Liver (tissue), 8 donors: ENCODE measurements at regions not wholly inside any gene's neighbourhood (a gene's known extent, or its start where the extent isn't known, plus 50 kb on each side); places are given as distances from the start of the nearest gene placed in this dataset.

ENCODE experiments used
- DNase-seq: peaks from one replicate; pipeline ENCODE4 v3.0.0-alpha.2; 2017; ENCODE audit warnings: low spot score
- H3K27ac ChIP-seq, 2 donors: one replicate each; pipeline ENCODE4 v1.7.0; 2013; ENCODE audit warnings: inconsistent platforms in 2 of 2, low read length in 2 of 2, control low read depth in 1 of 2, low read depth in 1 of 2, mild to moderate bottlenecking in 1 of 2
- H3K27me3 ChIP-seq, 4 donors: one replicate each; pipeline versions ENCODE4 v1.6.1 to v1.7.0; 2013; ENCODE audit warnings: low read length in 3 of 4, inconsistent platforms in 1 of 4, mild to moderate bottlenecking in 1 of 4, moderate library complexity in 1 of 4; ENCODE audit not compliant: control insufficient read depth in 4 of 4, insufficient read depth in 4 of 4
- H3K36me3 ChIP-seq, 4 donors: one replicate each; pipeline versions ENCODE4 v1.6.1 to v1.7.0; 2013; ENCODE audit warnings: low read length in 3 of 4, mild to moderate bottlenecking in 3 of 4, low read depth in 1 of 4, moderate library complexity in 1 of 4; ENCODE audit not compliant: control insufficient read depth in 4 of 4, insufficient read depth in 3 of 4
- H3K4me1 ChIP-seq, 4 donors: one replicate each; pipeline versions ENCODE4 v1.6.1 to v1.7.0; 2013; ENCODE audit warnings: low read length in 3 of 4, mild to moderate bottlenecking in 3 of 4, moderate library complexity in 1 of 4; ENCODE audit not compliant: control insufficient read depth in 4 of 4, insufficient read depth in 4 of 4
- H3K4me3 ChIP-seq, 3 donors: one replicate each; pipeline versions ENCODE4 v1.6.1 to v1.7.0; 2013; ENCODE audit warnings: low read length in 3 of 3, control low read depth in 1 of 3, low read depth in 1 of 3, mild to moderate bottlenecking in 1 of 3
- H3K9ac ChIP-seq, 2 donors: one replicate each; pipeline ENCODE4 v1.7.0; 2013; ENCODE audit warnings: low read length in 2 of 2, mild to moderate bottlenecking in 2 of 2, moderate library complexity in 2 of 2, control low read depth in 1 of 2, low read depth in 1 of 2
- H3K9me3 ChIP-seq, 4 donors: one replicate each; pipeline versions ENCODE4 v1.6.1 to v1.7.0; 2013; ENCODE audit warnings: low read length in 3 of 4; ENCODE audit not compliant: control insufficient read depth in 4 of 4
- CTCF ChIP-seq: fragments of 150-350 bp; IDR thresholded peaks from 2 replicates; pipeline ENCODE4 v1.5.1; 2017; ENCODE audit warnings: improper control_type of control experiment, low read depth, low read length; ENCODE audit not compliant: missing input control
- FOXA1 ChIP-seq: IDR thresholded peaks from 2 replicates; pipeline ENCODE4 v1.6.1; 2016; ENCODE audit warnings: antibody characterized with exemption
- GABPA ChIP-seq, 2 donors: IDR thresholded peaks in 1 of 2; conservative IDR thresholded peaks in 1 of 2; 2 replicates each; pipeline ENCODE4 v1.6.1; 2016; ENCODE audit warnings: antibody characterized with exemption in 2 of 2, mild to moderate bottlenecking in 1 of 2, moderate library complexity in 1 of 2
- HNF4A ChIP-seq, 2 donors: conservative IDR thresholded peaks; 2 replicates each; pipeline ENCODE4 v1.6.1; 2016; ENCODE audit warnings: antibody characterized with exemption in 2 of 2, mild to moderate bottlenecking in 2 of 2
- HNF4G ChIP-seq: IDR thresholded peaks from 2 replicates; pipeline ENCODE4 v1.6.1; 2016; ENCODE audit warnings: antibody characterized with exemption
- JUND ChIP-seq, 2 donors: IDR thresholded peaks; 2 replicates each; pipeline ENCODE4 v1.6.1; 2016; ENCODE audit warnings: antibody characterized with exemption in 2 of 2
- MAX ChIP-seq: IDR thresholded peaks from 2 replicates; pipeline ENCODE4 v1.6.1; 2016; ENCODE audit warnings: antibody characterized with exemption
- NR2F2 ChIP-seq: IDR thresholded peaks from 2 replicates; pipeline ENCODE4 v1.6.1; 2016; ENCODE audit warnings: antibody characterized with exemption
- RAD21 ChIP-seq, 2 donors: IDR thresholded peaks; 2 replicates each; pipeline ENCODE4 v1.6.1; 2016; ENCODE audit warnings: antibody characterized with exemption in 2 of 2, mild to moderate bottlenecking in 2 of 2
- RXRA ChIP-seq, 2 donors: IDR thresholded peaks; 2 replicates each; pipeline ENCODE4 v1.6.1; 2017 to 2018; ENCODE audit warnings: antibody characterized with exemption in 2 of 2, mild to moderate bottlenecking in 1 of 2
- SP1 ChIP-seq: IDR thresholded peaks from 2 replicates; pipeline ENCODE4 v1.6.1; 2018; ENCODE audit warnings: antibody characterized with exemption, mild to moderate bottlenecking
- TAF1 ChIP-seq: conservative IDR thresholded peaks from 2 replicates; pipeline ENCODE4 v1.6.1; 2016; ENCODE audit warnings: antibody characterized with exemption, mild to moderate bottlenecking
- YY1 ChIP-seq: IDR thresholded peaks from 2 replicates; pipeline ENCODE4 v1.6.1; 2016; ENCODE audit warnings: antibody characterized with exemption, mild to moderate bottlenecking
- WGBS: extraction: QIAGEN DNeasy Blood & Tissue Kit; methylation state at CpG from one replicate; pipeline ENCODE4 v1.1.7; 2013; 5-methylcytosine and 5-hydroxymethylcytosine counted together
- TF ChIP-seq, protein P1 (sequence below): IDR thresholded peaks from 2 replicates; pipeline ENCODE4 v1.6.1; 2016; ENCODE audit warnings: antibody characterized with exemption
- TF ChIP-seq, protein P2 (sequence below): IDR thresholded peaks from 2 replicates; pipeline ENCODE4 v1.6.1; 2016; ENCODE audit warnings: antibody characterized with exemption, mild to moderate bottlenecking
- donor health status: healthy.
- donor health status: healthy.
- donor health status: healthy.
- donor health status: healthy.
- donor health status: healthy.

DNA sequence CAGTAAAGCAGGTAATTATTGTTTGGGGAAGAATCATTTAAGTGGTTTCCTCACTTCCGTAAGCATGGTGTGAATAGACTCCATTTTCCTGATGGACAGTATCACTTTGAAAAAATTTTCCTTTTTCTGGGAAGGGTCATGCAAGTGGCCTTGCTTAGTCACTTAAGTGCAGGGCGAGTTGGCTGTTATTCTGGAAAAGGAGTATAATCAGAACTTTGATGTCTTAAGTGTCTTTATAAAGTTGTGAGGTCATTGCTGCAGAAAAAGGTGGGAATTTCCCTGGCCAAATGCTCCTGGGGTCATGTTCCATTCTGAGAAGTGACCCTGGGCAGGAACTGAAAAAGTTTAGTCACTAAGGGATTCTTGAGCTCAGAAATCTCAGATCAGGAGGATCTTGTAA is 146.1 kb upstream of the OTUD4 start (continued):
- TF ChIP-seq, protein P1, sequence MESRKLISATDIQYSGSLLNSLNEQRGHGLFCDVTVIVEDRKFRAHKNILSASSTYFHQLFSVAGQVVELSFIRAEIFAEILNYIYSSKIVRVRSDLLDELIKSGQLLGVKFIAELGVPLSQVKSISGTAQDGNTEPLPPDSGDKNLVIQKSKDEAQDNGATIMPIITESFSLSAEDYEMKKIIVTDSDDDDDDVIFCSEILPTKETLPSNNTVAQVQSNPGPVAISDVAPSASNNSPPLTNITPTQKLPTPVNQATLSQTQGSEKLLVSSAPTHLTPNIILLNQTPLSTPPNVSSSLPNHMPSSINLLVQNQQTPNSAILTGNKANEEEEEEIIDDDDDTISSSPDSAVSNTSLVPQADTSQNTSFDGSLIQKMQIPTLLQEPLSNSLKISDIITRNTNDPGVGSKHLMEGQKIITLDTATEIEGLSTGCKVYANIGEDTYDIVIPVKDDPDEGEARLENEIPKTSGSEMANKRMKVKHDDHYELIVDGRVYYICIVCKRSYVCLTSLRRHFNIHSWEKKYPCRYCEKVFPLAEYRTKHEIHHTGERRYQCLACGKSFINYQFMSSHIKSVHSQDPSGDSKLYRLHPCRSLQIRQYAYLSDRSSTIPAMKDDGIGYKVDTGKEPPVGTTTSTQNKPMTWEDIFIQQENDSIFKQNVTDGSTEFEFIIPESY = no peak
- no peak for TF ChIP-seq HNF4A (conservative IDR thresholded peaks at IDR 0.05)
- TF ChIP-seq NR2F2 = no peak
- TF ChIP-seq JUND (IDR thresholded peaks at IDR 0.05) = no peak
- no peak for TF ChIP-seq YY1
- no peak for TF ChIP-seq RXRA (IDR thresholded peaks at IDR 0.05)
- TF ChIP-seq MAX = no peak
- TF ChIP-seq SP1 = no peak
- TF ChIP-seq FOXA1 = no peak

GRCh38 chr4:145324161-145324560 is 143.8 kb upstream of the OTUD4 start:
- no peak for TF ChIP-seq NR2F2
- no peak for TF ChIP-seq TAF1
- TF ChIP-seq YY1 = no peak
- TF ChIP-seq GABPA (IDR thresholded peaks at IDR 0.05 in 1 of 2, conservative IDR thresholded peaks at IDR 0.05 in 1 of 2) = no peak
- no peak for TF ChIP-seq HNF4G
- no peak for TF ChIP-seq CTCF
- TF ChIP-seq RXRA (IDR thresholded peaks at IDR 0.05) = no peak
- TF ChIP-seq RAD21 (IDR thresholded peaks at IDR 0.05) = no peak
- TF ChIP-seq, protein P1 = no peak
- no peak for TF ChIP-seq FOXA1
- TF ChIP-seq, protein P2, sequence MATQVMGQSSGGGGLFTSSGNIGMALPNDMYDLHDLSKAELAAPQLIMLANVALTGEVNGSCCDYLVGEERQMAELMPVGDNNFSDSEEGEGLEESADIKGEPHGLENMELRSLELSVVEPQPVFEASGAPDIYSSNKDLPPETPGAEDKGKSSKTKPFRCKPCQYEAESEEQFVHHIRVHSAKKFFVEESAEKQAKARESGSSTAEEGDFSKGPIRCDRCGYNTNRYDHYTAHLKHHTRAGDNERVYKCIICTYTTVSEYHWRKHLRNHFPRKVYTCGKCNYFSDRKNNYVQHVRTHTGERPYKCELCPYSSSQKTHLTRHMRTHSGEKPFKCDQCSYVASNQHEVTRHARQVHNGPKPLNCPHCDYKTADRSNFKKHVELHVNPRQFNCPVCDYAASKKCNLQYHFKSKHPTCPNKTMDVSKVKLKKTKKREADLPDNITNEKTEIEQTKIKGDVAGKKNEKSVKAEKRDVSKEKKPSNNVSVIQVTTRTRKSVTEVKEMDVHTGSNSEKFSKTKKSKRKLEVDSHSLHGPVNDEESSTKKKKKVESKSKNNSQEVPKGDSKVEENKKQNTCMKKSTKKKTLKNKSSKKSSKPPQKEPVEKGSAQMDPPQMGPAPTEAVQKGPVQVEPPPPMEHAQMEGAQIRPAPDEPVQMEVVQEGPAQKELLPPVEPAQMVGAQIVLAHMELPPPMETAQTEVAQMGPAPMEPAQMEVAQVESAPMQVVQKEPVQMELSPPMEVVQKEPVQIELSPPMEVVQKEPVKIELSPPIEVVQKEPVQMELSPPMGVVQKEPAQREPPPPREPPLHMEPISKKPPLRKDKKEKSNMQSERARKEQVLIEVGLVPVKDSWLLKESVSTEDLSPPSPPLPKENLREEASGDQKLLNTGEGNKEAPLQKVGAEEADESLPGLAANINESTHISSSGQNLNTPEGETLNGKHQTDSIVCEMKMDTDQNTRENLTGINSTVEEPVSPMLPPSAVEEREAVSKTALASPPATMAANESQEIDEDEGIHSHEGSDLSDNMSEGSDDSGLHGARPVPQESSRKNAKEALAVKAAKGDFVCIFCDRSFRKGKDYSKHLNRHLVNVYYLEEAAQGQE = no peak
- TF ChIP-seq HNF4A (conservative IDR thresholded peaks at IDR 0.05) = no peak
- no peak for TF ChIP-seq MAX
- TF ChIP-seq JUND (IDR thresholded peaks at IDR 0.05) = no peak
- Histone ChIP-seq H3K4me1 (no peaks in the 10 kb centered on the region), H3K27me3 (no peaks in the 10 kb centered on the region), H3K9ac (no peak overlapping the region), H3K9me3 (no peaks in the 10 kb centered on the region), H3K36me3 (no peaks in the 10 kb centered on the region), H3K27ac (no peak overlapping the region), H3K4me3 (no peak overlapping the region)
- no peak for DNase-seq
- WGBS = 89% methylated on average over 8 of the region's 8 CpGs
